ENCODE measurements at regions not wholly inside any gene's neighbourhood (a gene's known extent, or its start where the extent isn't known, plus 50 kb on each side); places are given as distances from the start of the nearest gene placed in this dataset.

- TF ChIP-seq MAX (CRISPR knock-in tag; IDR thresholded peaks at IDR 0.05) (no peak), CTCF (IDR thresholded peaks at IDR 0.05) (no peak), E2F4 (CRISPR knock-in tag; IDR thresholded peaks at IDR 0.05; ENCODE audit: borderline replicate concordance, low read depth) (no peak)
These were observed 112.2 kb downstream of the TRIB2 start for GRCh38 chr2:12828980-12829379.

All from WTC11 (cell line).